ENCODE measurements at regions not wholly inside any gene's neighbourhood (a gene's known extent, or its start where the extent isn't known, plus 50 kb on each side); places are given as distances from the start of the nearest gene placed in this dataset.

DNA sequence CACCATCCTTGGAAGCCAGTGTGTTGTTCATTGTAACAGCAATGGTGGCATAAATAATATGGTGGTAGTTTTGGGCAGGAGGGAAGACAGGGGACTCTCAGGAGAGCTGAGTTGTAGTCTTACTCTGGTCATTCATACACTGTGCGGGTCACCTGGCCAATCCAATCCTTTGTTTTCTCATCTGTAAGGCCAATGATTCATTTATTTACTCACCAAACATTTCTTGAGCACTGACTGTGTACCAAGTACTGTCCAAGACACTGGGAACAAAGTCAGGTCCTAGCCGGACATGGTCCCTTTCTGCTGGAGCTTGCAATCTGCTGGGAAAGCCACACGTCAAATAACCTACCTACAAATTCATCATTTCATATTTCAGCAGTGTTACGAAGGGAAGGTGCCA lies 302.7 kb downstream of the CYP26B1 start:
- TF ChIP-seq, protein P1, sequence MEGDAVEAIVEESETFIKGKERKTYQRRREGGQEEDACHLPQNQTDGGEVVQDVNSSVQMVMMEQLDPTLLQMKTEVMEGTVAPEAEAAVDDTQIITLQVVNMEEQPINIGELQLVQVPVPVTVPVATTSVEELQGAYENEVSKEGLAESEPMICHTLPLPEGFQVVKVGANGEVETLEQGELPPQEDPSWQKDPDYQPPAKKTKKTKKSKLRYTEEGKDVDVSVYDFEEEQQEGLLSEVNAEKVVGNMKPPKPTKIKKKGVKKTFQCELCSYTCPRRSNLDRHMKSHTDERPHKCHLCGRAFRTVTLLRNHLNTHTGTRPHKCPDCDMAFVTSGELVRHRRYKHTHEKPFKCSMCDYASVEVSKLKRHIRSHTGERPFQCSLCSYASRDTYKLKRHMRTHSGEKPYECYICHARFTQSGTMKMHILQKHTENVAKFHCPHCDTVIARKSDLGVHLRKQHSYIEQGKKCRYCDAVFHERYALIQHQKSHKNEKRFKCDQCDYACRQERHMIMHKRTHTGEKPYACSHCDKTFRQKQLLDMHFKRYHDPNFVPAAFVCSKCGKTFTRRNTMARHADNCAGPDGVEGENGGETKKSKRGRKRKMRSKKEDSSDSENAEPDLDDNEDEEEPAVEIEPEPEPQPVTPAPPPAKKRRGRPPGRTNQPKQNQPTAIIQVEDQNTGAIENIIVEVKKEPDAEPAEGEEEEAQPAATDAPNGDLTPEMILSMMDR (IDR thresholded peaks at IDR 0.05): no peak
- H3K27ac ChIP-seq: no peak overlapping the region
- no peaks in the 10 kb centered on the region for H3K27me3 ChIP-seq (ENCODE audit: insufficient read depth in 3 of 3, low read length in 2 of 3)
- no peaks in the 10 kb centered on the region for H3K9me3 ChIP-seq
- ATAC-seq: no peak
- intact Hi-C loops (cut with DNase I): no loop called here
- no peaks in the 10 kb centered on the region for H3K36me3 ChIP-seq (ENCODE audit: insufficient read depth in 1 of 2, low read depth in 1 of 2)
- no peaks in the 10 kb centered on the region for H3K4me1 ChIP-seq
- DNase-seq: no peak
- no peak overlapping the region for H3K4me3 ChIP-seq
- 96 to 97% (median 96%) methylated on average over 4 of the region's 4 CpGs for WGBS, 3 donors

DNA sequence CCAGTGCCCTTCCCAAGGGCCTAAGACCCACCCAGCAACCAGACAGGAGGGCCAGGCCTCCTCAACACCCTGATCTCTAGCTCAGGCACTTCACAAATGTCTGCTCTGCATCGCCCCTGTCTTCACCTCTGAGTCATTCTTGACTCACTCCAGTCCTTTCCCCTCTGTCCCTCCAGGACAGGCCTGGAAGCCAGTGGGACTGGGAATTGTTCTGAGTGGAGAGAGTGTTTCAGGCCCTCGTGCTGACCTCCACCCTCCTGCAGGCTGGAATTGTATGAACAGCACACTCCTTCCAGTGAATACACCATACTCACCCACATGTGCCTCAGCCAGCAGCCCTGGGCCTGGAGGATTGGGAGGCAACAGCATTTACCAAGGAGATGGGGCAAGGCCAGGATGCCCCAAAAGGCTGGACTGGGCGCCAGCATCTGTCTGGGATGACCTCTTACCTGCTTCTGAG lies 304.2 kb downstream of the CYP26B1 start:
- Histone ChIP-seq H3K36me3 (ENCODE audit: insufficient read depth in 1 of 2, low read depth in 1 of 2) (no peaks in the 10 kb centered on the region), H3K27ac (no peak overlapping the region), H3K4me1 (no peaks in the 10 kb centered on the region), H3K27me3 (ENCODE audit: insufficient read depth in 3 of 3, low read length in 2 of 3) (no peaks in the 10 kb centered on the region), H3K4me3 (no peak overlapping the region), H3K9me3 (no peaks in the 10 kb centered on the region)
- TF ChIP-seq, protein P1 (IDR thresholded peaks at IDR 0.05): no peak
- DNase-seq (no peak), ATAC-seq (peak in 3 of 4 donors; percentile 44 to 63 (median 60))
- WGBS, 3 donors: 67 to 90% (median 83%) methylated on average over 3 of the region's 3 CpGs
- intact Hi-C loops (cut with DNase I): no loop called here

DNA sequence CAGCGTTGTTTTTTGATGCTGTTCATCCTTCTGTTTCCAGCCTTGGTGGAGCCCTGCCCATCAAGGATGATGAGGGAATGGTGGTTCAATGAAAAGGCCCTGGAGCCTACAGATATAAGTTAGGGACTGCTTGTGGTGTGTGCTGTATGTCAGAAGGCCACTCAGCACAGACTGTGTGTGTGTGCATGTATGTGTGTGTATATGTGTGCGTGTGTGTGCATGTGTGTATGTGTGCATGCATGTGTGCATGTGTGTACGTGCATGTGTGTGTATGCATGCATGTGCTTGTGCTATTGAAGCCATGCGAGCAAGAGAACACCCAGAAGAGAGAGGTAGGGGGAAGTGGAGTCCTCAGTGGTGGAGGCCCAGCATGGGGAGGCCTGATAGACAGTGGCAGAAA lies 304.9 kb downstream of the CYP26B1 start:
- Histone ChIP-seq H3K36me3 (ENCODE audit: insufficient read depth in 1 of 2, low read depth in 1 of 2) (no peaks in the 10 kb centered on the region), H3K27ac (no peak overlapping the region), H3K27me3 (ENCODE audit: insufficient read depth in 3 of 3, low read length in 2 of 3) (no peaks in the 10 kb centered on the region), H3K4me3 (no peak overlapping the region), H3K4me1 (no peaks in the 10 kb centered on the region), H3K9me3 (no peaks in the 10 kb centered on the region)
- intact Hi-C loops (cut with DNase I): no loop called here
- WGBS, 3 donors: 94 to 98% (median 95%) methylated on average over 4 of the region's 4 CpGs
- no peak for ATAC-seq
- TF ChIP-seq, protein P1 (IDR thresholded peaks at IDR 0.05): no peak
- DNase-seq: no peak

DNA sequence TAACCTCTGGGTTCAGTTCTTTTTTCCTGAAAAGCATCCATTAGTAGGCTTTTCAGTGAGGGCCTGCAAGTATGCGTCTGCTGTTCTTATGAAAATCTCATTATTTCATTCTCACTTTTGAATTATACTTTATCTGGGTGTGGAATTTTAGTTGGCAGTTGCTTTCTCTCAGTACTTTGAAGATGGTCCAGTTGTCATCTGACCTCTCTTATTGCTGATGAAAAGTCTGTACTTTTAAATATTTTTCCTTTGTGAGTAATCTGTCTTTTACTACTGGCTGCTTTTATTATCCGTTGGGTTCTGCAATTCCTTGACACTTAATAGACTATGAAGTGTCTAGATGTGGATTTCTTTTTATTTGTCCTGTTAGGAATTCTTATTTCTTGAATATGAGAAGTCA lies 307.8 kb downstream of the CYP26B1 start:
- H3K4me3 ChIP-seq: no peak overlapping the region
- WGBS, 3 donors: 52 to 70% (median 59%) methylated on average over 2 of the region's 2 CpGs
- H3K27ac ChIP-seq: no peak overlapping the region
- TF ChIP-seq, protein P1 (IDR thresholded peaks at IDR 0.05): no peak
- intact Hi-C loops (cut with DNase I): no loop called here
- no peaks in the 10 kb centered on the region for H3K4me1 ChIP-seq
- ATAC-seq (no peak), DNase-seq (no peak)
- no peaks in the 10 kb centered on the region for H3K27me3 ChIP-seq (ENCODE audit: insufficient read depth in 3 of 3, low read length in 2 of 3)
- no peaks in the 10 kb centered on the region for H3K36me3 ChIP-seq (ENCODE audit: insufficient read depth in 1 of 2, low read depth in 1 of 2)
- no peaks in the 10 kb centered on the region for H3K9me3 ChIP-seq

DNA sequence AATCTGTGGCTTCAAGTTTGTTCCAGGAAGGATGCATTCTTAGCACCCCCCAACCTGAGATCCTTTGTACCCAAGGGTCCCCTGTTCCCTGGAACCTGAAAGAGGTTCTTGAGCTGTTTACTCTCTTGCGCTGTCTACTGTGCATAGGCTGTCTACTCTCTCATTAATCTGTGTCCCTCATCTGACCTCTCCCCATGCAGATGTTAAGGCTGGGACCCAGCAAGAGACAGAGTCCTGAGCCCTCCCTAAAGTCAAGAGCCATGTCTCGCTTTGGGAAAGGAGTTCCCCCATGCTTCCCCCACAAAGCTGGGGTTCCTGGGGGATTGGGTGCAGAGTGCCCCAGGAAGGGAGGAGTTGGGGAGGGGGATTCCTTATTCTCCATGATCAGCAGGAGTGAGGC lies 312.9 kb downstream of the CYP26B1 start:
- 69 to 91% (median 69%) methylated on average over 2 of the region's 2 CpGs for WGBS, 3 donors
- Histone ChIP-seq H3K36me3 (ENCODE audit: insufficient read depth in 1 of 2, low read depth in 1 of 2) (no peaks in the 10 kb centered on the region), H3K27ac (no peak overlapping the region), H3K27me3 (ENCODE audit: insufficient read depth in 3 of 3, low read length in 2 of 3) (no peaks in the 10 kb centered on the region), H3K4me1 (peaks cover 12% of the 10 kb centered on the region), H3K4me3 (no peak overlapping the region), H3K9me3 (no peaks in the 10 kb centered on the region)
- intact Hi-C loops (cut with DNase I): no loop called here
- TF ChIP-seq, protein P1 (IDR thresholded peaks at IDR 0.05): no peak
- no peak for ATAC-seq
- no peak for DNase-seq

All from psoas muscle (tissue), 7 donors.